GM06990 (cell line): ENCODE measurements at regions not wholly inside any gene's neighbourhood (a gene's known extent, or its start where the extent isn't known, plus 50 kb on each side); places are given as distances from the start of the nearest gene placed in this dataset.

ENCODE experiments used
- DNase-seq: peaks from one replicate; pipeline ENCODE4 v3.0.0-alpha.2; 2011; ENCODE audit not compliant: insufficient read length; ENCODE audit errors: extremely low read depth
- H3K27me3 ChIP-seq: replicated peaks from 2 replicates; pipeline ENCODE4 v1.6.0; 2011; ENCODE audit warnings: low read length; ENCODE audit not compliant: control insufficient read depth, insufficient read depth
- H3K36me3 ChIP-seq: 2 replicates; pipeline ENCODE4 v1.5.1; 2011; ENCODE audit warnings: low read length; ENCODE audit not compliant: control insufficient read depth, insufficient read depth
- H3K4me3 ChIP-seq: replicated peaks from 2 replicates; pipeline ENCODE4 v1.5.1; 2011; ENCODE audit warnings: low read depth, mild to moderate bottlenecking, control low read depth, low read length
- TF ChIP-seq, protein P1 (sequence below): IDR thresholded peaks from 2 replicates; pipeline ENCODE4 v1.5.1; 2011; ENCODE audit warnings: low read length, control low read depth, mild to moderate bottlenecking, inconsistent platforms; ENCODE audit not compliant: insufficient read depth, poor library complexity, severe bottlenecking

DNA sequence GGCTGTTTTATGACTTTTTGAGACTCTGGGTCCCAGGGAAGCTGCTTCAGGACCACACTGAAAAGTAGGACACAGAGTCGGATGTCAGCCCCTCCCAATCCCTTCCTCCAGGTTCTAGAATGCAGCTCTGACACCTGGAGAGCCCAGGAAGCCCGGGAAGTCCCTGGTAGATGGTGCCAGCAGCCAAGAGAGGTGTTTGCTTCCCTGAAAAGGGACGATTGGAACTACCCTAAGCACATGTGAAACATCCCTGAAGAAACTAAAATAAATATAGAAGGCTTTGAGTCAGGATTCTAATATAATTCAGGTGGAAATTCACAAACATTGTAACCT, 163.2 kb upstream of the CYRIA start:
- no peak for DNase-seq
- no peak overlapping the region for H3K4me3 ChIP-seq
- TF ChIP-seq, protein P1, sequence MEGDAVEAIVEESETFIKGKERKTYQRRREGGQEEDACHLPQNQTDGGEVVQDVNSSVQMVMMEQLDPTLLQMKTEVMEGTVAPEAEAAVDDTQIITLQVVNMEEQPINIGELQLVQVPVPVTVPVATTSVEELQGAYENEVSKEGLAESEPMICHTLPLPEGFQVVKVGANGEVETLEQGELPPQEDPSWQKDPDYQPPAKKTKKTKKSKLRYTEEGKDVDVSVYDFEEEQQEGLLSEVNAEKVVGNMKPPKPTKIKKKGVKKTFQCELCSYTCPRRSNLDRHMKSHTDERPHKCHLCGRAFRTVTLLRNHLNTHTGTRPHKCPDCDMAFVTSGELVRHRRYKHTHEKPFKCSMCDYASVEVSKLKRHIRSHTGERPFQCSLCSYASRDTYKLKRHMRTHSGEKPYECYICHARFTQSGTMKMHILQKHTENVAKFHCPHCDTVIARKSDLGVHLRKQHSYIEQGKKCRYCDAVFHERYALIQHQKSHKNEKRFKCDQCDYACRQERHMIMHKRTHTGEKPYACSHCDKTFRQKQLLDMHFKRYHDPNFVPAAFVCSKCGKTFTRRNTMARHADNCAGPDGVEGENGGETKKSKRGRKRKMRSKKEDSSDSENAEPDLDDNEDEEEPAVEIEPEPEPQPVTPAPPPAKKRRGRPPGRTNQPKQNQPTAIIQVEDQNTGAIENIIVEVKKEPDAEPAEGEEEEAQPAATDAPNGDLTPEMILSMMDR, result no peak
- no peaks in the 10 kb centered on the region for H3K27me3 ChIP-seq
- H3K36me3 ChIP-seq, result no peaks in the 10 kb centered on the region

DNA sequence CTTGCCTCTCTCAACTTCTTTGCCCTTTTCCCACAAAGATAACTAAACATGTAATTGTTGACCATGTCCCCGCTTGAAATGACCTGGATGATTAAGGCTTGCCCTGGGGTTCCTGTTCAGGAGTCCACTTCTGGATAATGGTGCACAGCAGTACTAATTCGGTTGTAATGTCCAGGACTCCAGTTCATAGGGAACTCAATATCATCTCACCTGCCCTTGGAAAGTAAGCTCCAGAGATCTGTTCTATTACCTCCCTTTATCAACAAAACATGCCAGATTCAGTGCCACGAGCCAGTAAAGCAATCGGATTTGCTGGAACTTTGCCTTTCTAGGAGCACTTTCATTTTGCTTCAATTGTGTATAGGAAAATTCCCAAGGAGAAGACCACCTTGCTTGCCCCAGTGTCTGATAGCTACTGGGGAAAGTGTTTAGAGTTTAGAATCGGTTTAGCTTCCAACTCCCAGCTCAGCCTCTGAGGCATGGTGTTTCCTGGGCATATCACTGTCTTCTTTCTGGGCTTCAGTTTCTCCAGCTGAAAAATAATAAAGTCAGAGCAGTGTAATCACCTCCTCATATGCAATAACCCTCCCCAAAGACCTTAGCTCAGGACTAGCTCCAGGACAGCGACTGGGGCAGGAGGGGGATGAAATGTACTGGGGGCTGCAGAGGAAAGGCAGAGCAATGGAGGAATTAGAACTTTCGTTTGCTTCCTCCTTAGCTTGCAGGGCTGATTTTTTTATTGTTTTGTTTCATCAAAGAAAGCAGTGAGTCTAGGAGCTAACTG, 162.6 kb upstream of the CYRIA start:
- no peak for DNase-seq
- TF ChIP-seq, protein P1, result no peak
- Histone ChIP-seq H3K27me3 (no peaks in the 10 kb centered on the region), H3K36me3 (no peaks in the 10 kb centered on the region), H3K4me3 (no peak overlapping the region)

DNA sequence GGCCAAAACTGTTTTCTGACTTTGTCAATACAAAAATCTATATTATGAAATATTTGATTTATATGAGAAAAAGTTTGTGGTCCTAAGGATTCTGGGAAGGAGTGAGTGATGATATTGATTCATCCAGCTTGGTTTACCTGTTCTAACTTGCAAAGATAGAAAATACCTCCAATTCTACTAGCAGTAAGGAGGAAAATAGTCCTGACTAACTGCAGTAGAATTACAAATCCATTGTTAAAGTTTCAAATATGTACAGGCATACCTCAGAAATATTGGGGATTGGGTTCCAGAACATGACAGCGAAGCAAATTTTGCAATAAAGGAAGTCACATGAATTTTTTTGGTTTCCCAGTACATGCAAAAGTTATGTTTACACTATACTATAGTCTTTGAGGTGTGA, 158.8 kb upstream of the CYRIA start:
- TF ChIP-seq, protein P1, result no peak
- Histone ChIP-seq H3K4me3 (no peak overlapping the region), H3K36me3 (no peaks in the 10 kb centered on the region), H3K27me3 (no peaks in the 10 kb centered on the region)
- DNase-seq, result no peak

DNA sequence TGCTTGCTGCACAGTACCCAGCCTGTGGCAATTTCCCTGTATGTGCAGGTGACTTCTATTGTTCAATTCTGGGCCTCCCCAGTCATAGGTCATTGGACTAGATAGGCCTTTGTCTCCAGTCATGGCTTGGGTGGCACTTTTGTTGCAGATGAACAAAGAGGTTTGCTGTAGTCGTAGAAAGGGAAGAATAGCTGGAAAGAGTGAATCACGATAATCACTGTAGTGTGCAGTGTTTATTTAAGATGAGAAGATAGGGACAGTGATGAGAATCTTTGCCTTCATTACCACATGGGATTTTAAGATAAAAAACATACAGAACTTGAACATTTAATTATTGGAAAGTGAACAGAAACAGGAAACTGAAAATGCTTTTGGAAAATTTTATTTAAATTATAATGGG, 156.1 kb upstream of the CYRIA start:
- no peak for DNase-seq
- Histone ChIP-seq H3K36me3 (no peaks in the 10 kb centered on the region), H3K4me3 (no peak overlapping the region), H3K27me3 (no peaks in the 10 kb centered on the region)
- TF ChIP-seq, protein P1, result no peak

DNA sequence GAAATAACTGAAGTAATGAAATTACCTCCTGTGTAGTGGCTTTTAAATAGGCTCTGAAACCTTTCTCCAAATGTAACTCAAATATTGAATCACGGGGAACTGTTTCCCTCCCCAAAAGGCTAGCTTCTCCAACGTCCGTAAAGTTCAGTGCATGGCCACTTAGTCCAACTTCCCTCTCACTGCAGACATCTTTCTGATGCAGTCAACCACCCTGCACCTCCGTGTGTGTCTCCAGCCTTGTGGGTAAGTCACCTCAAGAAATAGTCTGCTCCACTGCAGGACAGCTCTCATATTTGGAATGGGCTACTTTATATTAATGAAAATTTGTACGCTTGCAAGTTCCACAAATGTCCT, 152.5 kb upstream of the CYRIA start:
- DNase-seq, result no peak
- no peak overlapping the region for H3K4me3 ChIP-seq
- no peaks in the 10 kb centered on the region for H3K36me3 ChIP-seq
- no peaks in the 10 kb centered on the region for H3K27me3 ChIP-seq
- TF ChIP-seq, protein P1, result no peak
